ENCODE measurements at regions not wholly inside any gene's neighbourhood (a gene's known extent, or its start where the extent isn't known, plus 50 kb on each side); places are given as distances from the start of the nearest gene placed in this dataset.
A peak's percentile ranks its signal among the peaks of the same experiment; 100 is the strongest.
"Not testable (repeated sequence)": the region's sequence is repeated elsewhere in the genome, so short reads cannot be mapped to it uniquely, and the experiment has no call there.

DNA sequence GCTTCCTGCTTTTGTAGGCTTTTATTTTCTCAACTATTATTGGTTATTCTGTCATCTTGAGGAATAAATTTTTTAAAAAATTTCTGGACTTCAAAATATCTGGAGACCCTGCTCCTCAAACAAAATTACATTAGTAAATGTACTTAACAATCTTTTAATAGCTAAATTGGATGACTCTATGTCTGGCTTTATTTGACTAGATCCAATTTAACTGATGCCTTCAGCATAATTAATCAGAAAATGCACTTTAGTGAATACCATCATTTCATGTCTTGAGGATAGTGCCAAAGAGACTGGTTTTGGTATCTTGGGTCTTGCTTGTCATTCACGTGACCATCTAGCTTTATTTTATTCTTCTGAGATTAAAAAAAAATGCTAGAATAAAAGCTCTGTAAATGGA is 1301.2 kb downstream of the JRKL start:
- Histone ChIP-seq H3K27me3 (ENCODE audit: control insufficient read depth, insufficient read depth, low read length) (no peaks in the 10 kb centered on the region), H3K36me3 (ENCODE audit: control insufficient read depth, insufficient read depth, low read length) (no peaks in the 10 kb centered on the region), H3K4me3 (ENCODE audit: low read depth, low read length) (no peak overlapping the region)
- TF ChIP-seq, protein P1, sequence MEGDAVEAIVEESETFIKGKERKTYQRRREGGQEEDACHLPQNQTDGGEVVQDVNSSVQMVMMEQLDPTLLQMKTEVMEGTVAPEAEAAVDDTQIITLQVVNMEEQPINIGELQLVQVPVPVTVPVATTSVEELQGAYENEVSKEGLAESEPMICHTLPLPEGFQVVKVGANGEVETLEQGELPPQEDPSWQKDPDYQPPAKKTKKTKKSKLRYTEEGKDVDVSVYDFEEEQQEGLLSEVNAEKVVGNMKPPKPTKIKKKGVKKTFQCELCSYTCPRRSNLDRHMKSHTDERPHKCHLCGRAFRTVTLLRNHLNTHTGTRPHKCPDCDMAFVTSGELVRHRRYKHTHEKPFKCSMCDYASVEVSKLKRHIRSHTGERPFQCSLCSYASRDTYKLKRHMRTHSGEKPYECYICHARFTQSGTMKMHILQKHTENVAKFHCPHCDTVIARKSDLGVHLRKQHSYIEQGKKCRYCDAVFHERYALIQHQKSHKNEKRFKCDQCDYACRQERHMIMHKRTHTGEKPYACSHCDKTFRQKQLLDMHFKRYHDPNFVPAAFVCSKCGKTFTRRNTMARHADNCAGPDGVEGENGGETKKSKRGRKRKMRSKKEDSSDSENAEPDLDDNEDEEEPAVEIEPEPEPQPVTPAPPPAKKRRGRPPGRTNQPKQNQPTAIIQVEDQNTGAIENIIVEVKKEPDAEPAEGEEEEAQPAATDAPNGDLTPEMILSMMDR (IDR thresholded peaks at IDR 0.05; ENCODE audit: insufficient read depth, low read length, poor library complexity, severe bottlenecking): no peak
- DNase-seq (ENCODE audit: low read depth): no peak

DNA sequence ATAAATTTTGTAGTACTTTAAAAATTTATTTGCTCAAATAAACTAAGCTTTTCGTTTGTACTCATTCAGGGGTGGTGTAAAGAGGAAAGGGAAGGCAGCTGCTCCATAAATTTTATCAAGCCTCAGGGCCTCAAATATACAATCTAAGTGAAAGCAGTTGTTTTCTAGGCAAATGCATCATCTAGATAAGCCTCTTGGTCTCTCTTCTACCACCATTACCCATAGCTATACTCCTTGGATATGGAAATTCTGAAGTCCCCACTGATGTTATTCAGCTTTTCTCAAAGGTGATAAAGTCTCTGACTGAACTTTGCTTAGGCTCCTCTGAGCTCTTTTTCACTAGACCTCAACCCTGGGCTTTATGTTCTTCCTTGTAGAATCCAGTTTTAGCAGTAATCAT is 1313.1 kb downstream of the JRKL start:
- no peak overlapping the region for H3K4me3 ChIP-seq (ENCODE audit: low read depth, low read length)
- TF ChIP-seq, protein P1 (IDR thresholded peaks at IDR 0.05; ENCODE audit: insufficient read depth, low read length, poor library complexity, severe bottlenecking): no peak
- no peak for DNase-seq (ENCODE audit: low read depth)
- H3K36me3 ChIP-seq (ENCODE audit: control insufficient read depth, insufficient read depth, low read length): no peaks in the 10 kb centered on the region
- no peaks in the 10 kb centered on the region for H3K27me3 ChIP-seq (ENCODE audit: control insufficient read depth, insufficient read depth, low read length)

DNA sequence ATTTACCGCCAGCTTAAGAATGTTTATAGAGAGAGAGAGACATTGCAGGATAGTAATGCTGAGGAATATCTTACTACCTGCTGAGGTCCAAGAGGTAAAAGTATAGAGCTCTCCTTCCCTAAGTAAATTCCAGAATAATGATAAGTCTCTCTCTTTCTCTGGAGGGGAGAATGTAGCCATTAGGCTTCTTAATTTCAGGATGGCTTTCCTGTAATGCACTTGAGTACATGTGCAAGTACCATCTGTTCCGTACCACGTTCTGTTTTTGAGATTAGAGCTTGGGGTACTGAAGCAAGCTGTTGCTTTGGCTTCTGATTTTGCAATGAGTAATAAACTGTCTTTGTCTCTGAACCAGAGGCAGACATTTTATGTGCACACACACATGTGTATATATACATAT is 1314.0 kb downstream of the JRKL start:
- TF ChIP-seq, protein P1 (IDR thresholded peaks at IDR 0.05; ENCODE audit: insufficient read depth, low read length, poor library complexity, severe bottlenecking): no peak
- H3K4me3 ChIP-seq (ENCODE audit: low read depth, low read length): no peak overlapping the region
- H3K27me3 ChIP-seq (ENCODE audit: control insufficient read depth, insufficient read depth, low read length): no peaks in the 10 kb centered on the region
- no peak for DNase-seq (ENCODE audit: low read depth)
- H3K36me3 ChIP-seq (ENCODE audit: control insufficient read depth, insufficient read depth, low read length): no peaks in the 10 kb centered on the region

DNA sequence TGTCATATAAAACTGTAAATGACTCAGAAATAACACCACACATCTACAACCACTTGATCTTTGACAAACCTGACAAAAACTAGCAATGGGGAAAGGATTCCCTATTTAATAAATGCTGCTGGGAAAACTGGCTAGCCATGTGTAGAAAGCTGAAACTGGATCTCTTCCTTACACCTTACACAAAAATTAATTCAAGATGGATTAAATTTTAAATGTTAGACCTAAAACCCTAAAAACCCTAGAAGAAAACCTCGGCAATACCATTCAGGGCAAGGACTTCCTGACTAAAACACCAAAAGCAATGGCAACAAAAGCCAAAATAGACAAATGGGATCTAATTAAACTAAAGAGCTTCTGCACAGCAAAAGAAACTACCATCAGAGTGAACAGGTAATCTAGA is 1315.3 kb upstream of the CNTN5 start:
- not testable (repeated sequence) for H3K27me3 ChIP-seq (ENCODE audit: control insufficient read depth, insufficient read depth, low read length); DNase-seq (ENCODE audit: low read depth); H3K36me3 ChIP-seq (ENCODE audit: control insufficient read depth, insufficient read depth, low read length); H3K4me3 ChIP-seq (ENCODE audit: low read depth, low read length)

DNA sequence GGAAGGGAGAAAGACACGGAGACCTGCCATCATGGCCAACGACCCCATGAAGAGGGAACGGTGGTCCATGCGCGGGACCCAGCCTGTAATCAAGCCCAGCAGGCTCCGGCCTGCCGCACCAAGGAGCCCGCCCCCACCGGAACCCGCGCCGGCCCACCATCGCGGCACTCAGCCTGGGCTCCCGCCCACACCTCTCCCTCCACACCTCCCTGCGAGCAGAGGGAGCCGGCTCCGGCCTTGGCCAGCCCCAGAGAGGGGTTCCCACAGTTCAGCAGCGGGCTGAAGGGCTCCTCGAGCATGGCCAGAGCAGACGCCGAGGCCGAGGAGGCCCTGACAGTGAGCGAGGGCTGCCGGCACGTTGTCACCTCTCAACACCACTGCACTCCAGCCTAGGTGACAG is 1302.8 kb upstream of the CNTN5 start:
- no peak for DNase-seq (ENCODE audit: low read depth)
- no peak overlapping the region for H3K4me3 ChIP-seq (ENCODE audit: low read depth, low read length)
- no peaks in the 10 kb centered on the region for H3K27me3 ChIP-seq (ENCODE audit: control insufficient read depth, insufficient read depth, low read length)
- TF ChIP-seq, protein P1 (IDR thresholded peaks at IDR 0.05; ENCODE audit: insufficient read depth, low read length, poor library complexity, severe bottlenecking): no peak
- no peaks in the 10 kb centered on the region for H3K36me3 ChIP-seq (ENCODE audit: control insufficient read depth, insufficient read depth, low read length)

DNA sequence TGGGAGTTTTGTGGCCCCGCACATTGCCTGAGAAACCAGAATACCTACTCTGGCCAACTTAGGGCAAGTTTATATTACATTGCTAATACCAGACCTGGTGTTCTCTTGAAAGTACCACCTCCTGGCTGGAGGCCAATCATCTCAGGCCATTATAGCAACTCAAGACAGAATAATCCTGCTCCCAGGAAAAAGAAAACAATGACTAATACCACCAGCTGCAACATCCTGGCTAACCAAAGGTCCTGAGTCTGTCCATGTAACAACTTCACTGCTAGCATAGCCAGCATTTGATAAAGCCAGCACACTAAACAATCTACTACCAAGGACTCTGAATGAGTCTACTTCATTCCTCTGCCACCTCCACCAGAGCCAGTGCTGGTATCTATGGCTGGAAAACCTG is 1298.7 kb upstream of the CNTN5 start:
- Histone ChIP-seq H3K36me3 (ENCODE audit: control insufficient read depth, insufficient read depth, low read length) (no peaks in the 10 kb centered on the region), H3K4me3 (ENCODE audit: low read depth, low read length) (no peak overlapping the region), H3K27me3 (ENCODE audit: control insufficient read depth, insufficient read depth, low read length) (no peaks in the 10 kb centered on the region)
- TF ChIP-seq, protein P1 (IDR thresholded peaks at IDR 0.05; ENCODE audit: insufficient read depth, low read length, poor library complexity, severe bottlenecking): no peak
- DNase-seq (ENCODE audit: low read depth): peak; percentile 97
